ENCODE measurements at regions not wholly inside any gene's neighbourhood (a gene's known extent, or its start where the extent isn't known, plus 50 kb on each side); places are given as distances from the start of the nearest gene placed in this dataset.

DNA sequence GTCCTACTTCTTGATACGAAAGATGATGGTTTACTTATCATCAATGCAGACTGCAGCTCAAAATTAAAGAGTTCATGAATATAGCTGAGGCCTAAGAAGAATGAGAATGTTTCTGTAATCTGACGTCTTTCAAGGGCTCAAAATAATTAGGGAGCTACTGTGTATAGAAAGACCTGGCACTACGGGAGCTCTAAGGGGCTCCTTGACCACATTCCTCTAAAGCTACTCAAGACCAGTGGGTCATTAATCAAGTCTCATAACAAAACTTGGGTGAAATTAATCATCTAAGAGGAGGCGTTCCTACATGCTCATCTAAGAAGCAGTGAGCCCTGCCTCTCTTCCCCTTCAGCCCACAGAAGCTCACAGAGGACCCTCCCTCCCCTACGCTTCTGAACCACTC, 863.8 kb upstream of the AUTS2 start:
- TF ChIP-seq EZH2phosphoT487 (IDR thresholded peaks at IDR 0.05; ENCODE audit: low read depth): no peak
- TF ChIP-seq, protein P1, sequence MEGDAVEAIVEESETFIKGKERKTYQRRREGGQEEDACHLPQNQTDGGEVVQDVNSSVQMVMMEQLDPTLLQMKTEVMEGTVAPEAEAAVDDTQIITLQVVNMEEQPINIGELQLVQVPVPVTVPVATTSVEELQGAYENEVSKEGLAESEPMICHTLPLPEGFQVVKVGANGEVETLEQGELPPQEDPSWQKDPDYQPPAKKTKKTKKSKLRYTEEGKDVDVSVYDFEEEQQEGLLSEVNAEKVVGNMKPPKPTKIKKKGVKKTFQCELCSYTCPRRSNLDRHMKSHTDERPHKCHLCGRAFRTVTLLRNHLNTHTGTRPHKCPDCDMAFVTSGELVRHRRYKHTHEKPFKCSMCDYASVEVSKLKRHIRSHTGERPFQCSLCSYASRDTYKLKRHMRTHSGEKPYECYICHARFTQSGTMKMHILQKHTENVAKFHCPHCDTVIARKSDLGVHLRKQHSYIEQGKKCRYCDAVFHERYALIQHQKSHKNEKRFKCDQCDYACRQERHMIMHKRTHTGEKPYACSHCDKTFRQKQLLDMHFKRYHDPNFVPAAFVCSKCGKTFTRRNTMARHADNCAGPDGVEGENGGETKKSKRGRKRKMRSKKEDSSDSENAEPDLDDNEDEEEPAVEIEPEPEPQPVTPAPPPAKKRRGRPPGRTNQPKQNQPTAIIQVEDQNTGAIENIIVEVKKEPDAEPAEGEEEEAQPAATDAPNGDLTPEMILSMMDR (IDR thresholded peaks at IDR 0.05; ENCODE audit: low read depth, low read length): no peak

All from OCI-LY3 (cell line).